ENCODE measurements at regions not wholly inside any gene's neighbourhood (a gene's known extent, or its start where the extent isn't known, plus 50 kb on each side); places are given as distances from the start of the nearest gene placed in this dataset.

GRCh38 chr6:22668717-22669116, 99.4 kb downstream of the HDGFL1 start (continued):
- TF ChIP-seq STAT6 (CRISPR knock-in tag; conservative IDR thresholded peaks at IDR 0.05; ENCODE audit: low read depth): no peak
- TF ChIP-seq NFATC4 (CRISPR knock-in tag; IDR thresholded peaks at IDR 0.05): no peak
- TF ChIP-seq ZBTB21 (CRISPR knock-in tag; IDR thresholded peaks at IDR 0.05; ENCODE audit: borderline replicate concordance): no peak
- TF ChIP-seq EMX1 (CRISPR knock-in tag; IDR thresholded peaks at IDR 0.05): no peak
- TF ChIP-seq ZNF317 (CRISPR knock-in tag; IDR thresholded peaks at IDR 0.05; ENCODE audit: borderline replicate concordance, low read depth): no peak
- TF ChIP-seq ELF4 (CRISPR knock-in tag; IDR thresholded peaks at IDR 0.05; ENCODE audit: low read depth): no peak
- no peak for TF ChIP-seq ATF1 (CRISPR knock-in tag; IDR thresholded peaks at IDR 0.05)
- TF ChIP-seq SMAD4 (CRISPR knock-in tag; IDR thresholded peaks at IDR 0.05): no peak
- TF ChIP-seq FOXP4 (CRISPR knock-in tag; IDR thresholded peaks at IDR 0.05): no peak

- H3K27me3 Mint-ChIP-seq (ENCODE audit: low read depth): no peaks in the 10 kb centered on the region
- H3K4me3 Mint-ChIP-seq: no peak overlapping the region
- ChIA-PET POLR2A (no interaction called here), CTCF (no interaction called here)
- no peak for DNase-seq (ENCODE audit: low spot score)
- no peaks in the 10 kb centered on the region for H3K36me3 Mint-ChIP-seq
- no peak for TF ChIP-seq ZBTB21 (CRISPR knock-in tag; IDR thresholded peaks at IDR 0.05; ENCODE audit: borderline replicate concordance)
- TF ChIP-seq ZNF423 (CRISPR knock-in tag; IDR thresholded peaks at IDR 0.05): no peak
- no peak for TF ChIP-seq NR3C1 (CRISPR knock-in tag; conservative IDR thresholded peaks at IDR 0.05; ENCODE audit: low read depth)
- no peak for TF ChIP-seq JUN (CRISPR knock-in tag; IDR thresholded peaks at IDR 0.05)
- no peak for TF ChIP-seq E2F5 (CRISPR knock-in tag; IDR thresholded peaks at IDR 0.05)
- TF ChIP-seq FOXK1 (CRISPR knock-in tag; IDR thresholded peaks at IDR 0.05): no peak
- no peak for TF ChIP-seq FOXJ3 (CRISPR knock-in tag; IDR thresholded peaks at IDR 0.05; ENCODE audit: borderline replicate concordance)
- no peak overlapping the region for H3K27ac Mint-ChIP-seq
- no peaks in the 10 kb centered on the region for H3K4me1 Mint-ChIP-seq
- H3K9me3 Mint-ChIP-seq: no peaks in the 10 kb centered on the region
- ATAC-seq: no peak
Measured at GRCh38 chr6:22670605-22671004, 101.2 kb downstream of the HDGFL1 start.

- H3K27ac Mint-ChIP-seq: no peak overlapping the region
- H3K9me3 Mint-ChIP-seq: no peaks in the 10 kb centered on the region
- H3K4me3 Mint-ChIP-seq: no peak overlapping the region
- no peaks in the 10 kb centered on the region for H3K36me3 Mint-ChIP-seq
- DNase-seq (ENCODE audit: low spot score) (no peak), ATAC-seq (no peak)
- H3K4me1 Mint-ChIP-seq: no peaks in the 10 kb centered on the region
- no peaks in the 10 kb centered on the region for H3K27me3 Mint-ChIP-seq (ENCODE audit: low read depth)
- ChIA-PET POLR2A (no interaction called here), CTCF (no interaction called here)
- TF ChIP-seq MYBL2 (CRISPR knock-in tag; IDR thresholded peaks at IDR 0.05) (no peak), CBFB (CRISPR knock-in tag; IDR thresholded peaks at IDR 0.05; ENCODE audit: low read depth) (no peak), RORB (CRISPR knock-in tag; IDR thresholded peaks at IDR 0.05) (no peak), IRF1 (CRISPR knock-in tag; IDR thresholded peaks at IDR 0.05) (no peak), ZNF396 (CRISPR knock-in tag; IDR thresholded peaks at IDR 0.05; ENCODE audit: borderline replicate concordance) (no peak), ATF6 (CRISPR knock-in tag; IDR thresholded peaks at IDR 0.05) (no peak), NFYB (CRISPR knock-in tag; conservative IDR thresholded peaks at IDR 0.05; ENCODE audit: low read depth) (no peak), ZNF138 (CRISPR knock-in tag; conservative IDR thresholded peaks at IDR 0.05) (no peak), PREB (CRISPR knock-in tag; IDR thresholded peaks at IDR 0.05; ENCODE audit: borderline replicate concordance) (no peak), USF1 (CRISPR knock-in tag; IDR thresholded peaks at IDR 0.05) (no peak)
Measured at GRCh38 chr6:22673474-22673873, 104.1 kb downstream of the HDGFL1 start.
